RWPE2 (cell line): ENCODE measurements at regions not wholly inside any gene's neighbourhood (a gene's known extent, or its start where the extent isn't known, plus 50 kb on each side); places are given as distances from the start of the nearest gene placed in this dataset.
A peak's percentile ranks its signal among the peaks of the same experiment; 100 is the strongest.

Experiments used
- ATAC-seq: fragments of 200-7000 bp; cut with Tn5 transposase; 3 replicates; pipeline ENCODE4 v1.9.1; 2021; ENCODE audit warnings: low read depth
- DNase-seq: peaks from one replicate; pipeline ENCODE4 v3.0.0-alpha.2; 2020; ENCODE audit warnings: low spot score
- H3K27ac ChIP-seq: fragments of 450-650 bp; 2 replicates; pipeline ENCODE4 v1.5.1; 2017; ENCODE audit warnings: mild to moderate bottlenecking; ENCODE audit not compliant: poor library complexity, severe bottlenecking
- H3K27me3 ChIP-seq: fragments of 250-450 bp; sonication (Bioruptor Pico); 2 replicates; pipeline ENCODE4 v1.5.1; 2021; ENCODE audit warnings: mild to moderate bottlenecking, moderate library complexity; ENCODE audit not compliant: insufficient read depth, poor library complexity, severe bottlenecking
- H3K36me3 ChIP-seq: fragments of 250-450 bp; sonication (Bioruptor Pico); 2 replicates; pipeline ENCODE4 v1.5.1; 2020; ENCODE audit warnings: low read depth, mild to moderate bottlenecking, moderate library complexity
- H3K4me1 ChIP-seq: fragments of 250-450 bp; sonication (Bioruptor Pico); 2 replicates; pipeline ENCODE4 v1.5.1; 2021; ENCODE audit warnings: mild to moderate bottlenecking, moderate library complexity; ENCODE audit not compliant: insufficient read depth, poor library complexity, severe bottlenecking
- H3K4me3 ChIP-seq: fragments of 250-450 bp; sonication (Bioruptor Pico); 2 replicates; pipeline ENCODE4 v1.5.1; 2021; ENCODE audit warnings: mild to moderate bottlenecking, moderate library complexity; ENCODE audit not compliant: severe bottlenecking
- H3K9me3 ChIP-seq: fragments of 250-450 bp; sonication (Bioruptor Pico); 2 replicates; pipeline ENCODE4 v1.5.1; 2021; ENCODE audit warnings: mild to moderate bottlenecking, moderate library complexity; ENCODE audit not compliant: severe bottlenecking
- TF ChIP-seq, protein P1 (sequence below): fragments of 450-650 bp; IDR thresholded peaks from one replicate; pipeline ENCODE4 v1.5.1; 2017; ENCODE audit warnings: mild to moderate bottlenecking, moderate library complexity; ENCODE audit not compliant: poor library complexity, severe bottlenecking

DNA sequence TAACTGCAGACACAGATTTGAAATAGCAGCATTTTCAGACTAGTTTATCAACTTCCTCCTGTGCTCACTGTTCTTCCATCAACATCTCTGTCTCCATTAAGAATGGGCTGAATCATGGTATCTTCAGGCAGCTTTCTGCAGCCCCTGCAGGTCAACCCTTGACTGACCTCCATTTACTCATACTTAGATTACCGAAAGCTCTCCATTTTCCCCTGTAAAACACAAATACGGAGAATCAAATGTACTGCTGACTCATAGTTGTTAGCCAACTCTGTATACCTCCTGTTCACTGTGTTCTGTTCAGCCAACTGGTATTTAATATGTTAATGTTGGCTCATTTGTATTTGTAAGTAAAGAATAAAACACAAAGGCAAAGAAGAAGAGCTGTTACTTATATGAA is 364.0 kb downstream of the CASP12 start:
- no peak overlapping the region for H3K27ac ChIP-seq
- no peaks in the 10 kb centered on the region for H3K27me3 ChIP-seq
- H3K4me1 ChIP-seq = peaks cover 4% of the 10 kb centered on the region
- no peak overlapping the region for H3K4me3 ChIP-seq
- DNase-seq = no peak
- H3K36me3 ChIP-seq = no peaks in the 10 kb centered on the region
- H3K9me3 ChIP-seq = no peaks in the 10 kb centered on the region
- ATAC-seq = peak; percentile 89
- TF ChIP-seq, protein P1, sequence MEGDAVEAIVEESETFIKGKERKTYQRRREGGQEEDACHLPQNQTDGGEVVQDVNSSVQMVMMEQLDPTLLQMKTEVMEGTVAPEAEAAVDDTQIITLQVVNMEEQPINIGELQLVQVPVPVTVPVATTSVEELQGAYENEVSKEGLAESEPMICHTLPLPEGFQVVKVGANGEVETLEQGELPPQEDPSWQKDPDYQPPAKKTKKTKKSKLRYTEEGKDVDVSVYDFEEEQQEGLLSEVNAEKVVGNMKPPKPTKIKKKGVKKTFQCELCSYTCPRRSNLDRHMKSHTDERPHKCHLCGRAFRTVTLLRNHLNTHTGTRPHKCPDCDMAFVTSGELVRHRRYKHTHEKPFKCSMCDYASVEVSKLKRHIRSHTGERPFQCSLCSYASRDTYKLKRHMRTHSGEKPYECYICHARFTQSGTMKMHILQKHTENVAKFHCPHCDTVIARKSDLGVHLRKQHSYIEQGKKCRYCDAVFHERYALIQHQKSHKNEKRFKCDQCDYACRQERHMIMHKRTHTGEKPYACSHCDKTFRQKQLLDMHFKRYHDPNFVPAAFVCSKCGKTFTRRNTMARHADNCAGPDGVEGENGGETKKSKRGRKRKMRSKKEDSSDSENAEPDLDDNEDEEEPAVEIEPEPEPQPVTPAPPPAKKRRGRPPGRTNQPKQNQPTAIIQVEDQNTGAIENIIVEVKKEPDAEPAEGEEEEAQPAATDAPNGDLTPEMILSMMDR = no peak

DNA sequence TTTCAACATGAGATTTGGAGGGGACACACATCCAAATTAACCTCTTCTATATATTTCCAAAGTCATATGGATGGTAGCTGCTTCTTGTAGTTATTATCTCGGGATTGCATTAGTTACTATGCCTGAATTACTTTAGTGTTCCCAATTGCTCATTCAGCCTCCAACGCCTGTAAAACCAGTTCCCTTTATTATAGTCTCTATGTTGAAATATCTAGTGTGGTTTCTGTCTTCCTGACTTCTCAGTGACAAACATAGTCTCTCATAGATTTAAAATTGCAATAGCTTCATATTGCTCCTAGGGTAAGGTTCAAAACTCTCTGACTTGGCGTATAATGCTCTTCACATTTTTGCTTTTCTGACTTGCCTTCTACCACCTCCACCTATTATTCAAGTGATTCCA is 366.4 kb downstream of the CASP12 start:
- ATAC-seq (no peak), DNase-seq (no peak)
- TF ChIP-seq, protein P1 = no peak
- no peaks in the 10 kb centered on the region for H3K36me3 ChIP-seq
- no peak overlapping the region for H3K4me3 ChIP-seq
- H3K9me3 ChIP-seq = no peaks in the 10 kb centered on the region
- H3K4me1 ChIP-seq = peaks cover 4% of the 10 kb centered on the region
- H3K27ac ChIP-seq = no peak overlapping the region
- H3K27me3 ChIP-seq = no peaks in the 10 kb centered on the region

DNA sequence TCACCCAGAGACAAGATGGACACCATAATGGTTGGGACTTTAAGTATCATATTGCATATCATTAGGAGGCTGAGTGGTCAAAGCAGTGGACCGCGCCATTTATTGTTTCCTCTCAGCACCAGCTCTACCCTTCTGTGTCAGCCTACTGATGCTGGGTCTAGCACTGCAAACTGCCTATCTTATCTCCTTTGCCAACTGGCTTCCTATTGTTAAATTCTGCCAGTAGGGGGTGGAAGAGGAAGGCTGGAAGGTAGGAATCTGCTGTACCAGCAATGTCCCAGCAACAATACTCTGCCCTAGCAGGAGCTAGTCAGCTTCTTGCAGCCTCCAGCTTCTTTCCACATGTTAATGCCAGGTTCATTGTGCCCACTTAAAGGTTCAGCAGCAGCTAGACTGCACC is 367.1 kb upstream of the PDGFD start:
- DNase-seq = no peak

DNA sequence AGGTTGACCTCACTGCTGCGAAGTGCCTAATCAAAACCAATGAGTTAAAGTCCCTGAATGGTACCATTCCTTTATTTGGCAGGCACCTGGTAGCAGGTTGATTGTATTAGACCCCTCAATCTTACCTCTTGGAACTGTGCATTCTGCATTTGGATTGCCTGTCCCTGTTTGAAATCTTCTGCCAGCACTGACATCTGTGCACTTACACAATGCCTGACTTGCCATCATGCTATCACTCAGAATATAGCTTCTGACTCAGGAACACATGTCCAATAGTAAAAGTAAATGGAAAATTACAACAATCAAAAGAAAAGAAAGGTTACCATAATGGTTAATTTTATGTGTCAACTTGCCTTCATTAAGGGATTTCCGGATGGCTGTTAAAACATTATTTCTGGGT is 366.0 kb upstream of the PDGFD start:
- peaks cover 4% of the 10 kb centered on the region for H3K4me1 ChIP-seq
- H3K27ac ChIP-seq = no peak overlapping the region
- TF ChIP-seq, protein P1 = no peak
- H3K9me3 ChIP-seq = no peaks in the 10 kb centered on the region
- H3K4me3 ChIP-seq = no peak overlapping the region
- DNase-seq = no peak
- H3K36me3 ChIP-seq = no peaks in the 10 kb centered on the region
- ATAC-seq = no peak
- no peaks in the 10 kb centered on the region for H3K27me3 ChIP-seq

More for the DNA sequence above, 367.1 kb upstream of the PDGFD start:
- H3K27me3 ChIP-seq = no peaks in the 10 kb centered on the region
- TF ChIP-seq, protein P1 = peak; percentile 9
- H3K4me1 ChIP-seq = peaks cover 4% of the 10 kb centered on the region
- no peak overlapping the region for H3K4me3 ChIP-seq
- H3K27ac ChIP-seq = no peak overlapping the region
- no peaks in the 10 kb centered on the region for H3K36me3 ChIP-seq
- no peak for ATAC-seq
- no peaks in the 10 kb centered on the region for H3K9me3 ChIP-seq

DNA sequence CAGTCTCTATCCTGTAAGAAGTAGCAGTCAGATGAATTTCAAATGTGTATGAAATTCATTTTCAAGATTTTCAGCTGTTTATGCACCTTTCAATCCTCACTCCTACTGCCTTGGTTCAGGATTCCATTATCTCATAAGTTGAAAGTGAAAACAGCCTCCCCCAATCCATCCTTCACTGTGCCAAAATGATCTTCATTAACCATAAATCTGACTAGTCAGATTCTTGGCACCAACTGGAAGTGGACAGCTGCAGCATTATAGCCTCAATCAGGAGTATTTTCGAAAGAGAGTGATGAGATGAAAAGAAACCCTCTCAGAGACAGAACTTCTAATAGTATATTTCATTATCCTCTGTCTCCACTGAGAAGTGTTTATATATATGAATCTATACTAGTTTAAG is 365.3 kb upstream of the PDGFD start:
- Histone ChIP-seq H3K36me3 (no peaks in the 10 kb centered on the region), H3K9me3 (no peaks in the 10 kb centered on the region), H3K4me3 (no peak overlapping the region), H3K4me1 (no peaks in the 10 kb centered on the region), H3K27me3 (no peaks in the 10 kb centered on the region), H3K27ac (no peak overlapping the region)
- DNase-seq (no peak), ATAC-seq (no peak)
- TF ChIP-seq, protein P1 = no peak
